ENCODE measurements at regions not wholly inside any gene's neighbourhood (a gene's known extent, or its start where the extent isn't known, plus 50 kb on each side); places are given as distances from the start of the nearest gene placed in this dataset.
"Not testable (repeated sequence)": the region's sequence is repeated elsewhere in the genome, so short reads cannot be mapped to it uniquely, and the experiment has no call there.

GRCh38 chr10:5580038-5580428, 55.3 kb downstream of the CALML3 start:
- not testable (repeated sequence) for TF ChIP-seq CTCF (IDR thresholded peaks at IDR 0.05); POLR2A (IDR thresholded peaks at IDR 0.05; ENCODE audit: low read depth)
